ENCODE measurements at regions not wholly inside any gene's neighbourhood (a gene's known extent, or its start where the extent isn't known, plus 50 kb on each side); places are given as distances from the start of the nearest gene placed in this dataset.

DNA sequence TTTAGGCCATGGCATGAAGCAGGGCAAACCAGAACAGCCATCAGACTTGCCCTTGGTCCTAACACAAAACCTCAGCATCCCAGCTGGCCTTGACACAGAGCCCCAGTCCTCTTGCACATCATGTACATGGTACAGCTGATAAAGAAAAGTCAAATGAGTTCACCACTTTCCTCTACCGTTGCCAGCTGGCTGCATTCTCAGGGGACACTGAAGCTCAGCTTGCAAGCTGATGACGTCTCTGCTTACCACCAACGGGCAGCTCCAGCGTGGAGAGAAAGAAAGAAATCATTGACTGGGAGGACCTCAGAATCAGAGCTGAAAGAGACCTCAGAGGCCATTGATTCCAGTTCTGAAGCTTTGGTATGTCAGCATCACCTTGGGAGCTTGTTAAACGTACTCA, 80.7 kb upstream of the CES5A start:
- TF ChIP-seq CTCF (IDR thresholded peaks at IDR 0.05; ENCODE audit: low read depth, low read length) = no peak
- DNase-seq (ENCODE audit: extremely low read depth, low read depth) = no peak

DNA sequence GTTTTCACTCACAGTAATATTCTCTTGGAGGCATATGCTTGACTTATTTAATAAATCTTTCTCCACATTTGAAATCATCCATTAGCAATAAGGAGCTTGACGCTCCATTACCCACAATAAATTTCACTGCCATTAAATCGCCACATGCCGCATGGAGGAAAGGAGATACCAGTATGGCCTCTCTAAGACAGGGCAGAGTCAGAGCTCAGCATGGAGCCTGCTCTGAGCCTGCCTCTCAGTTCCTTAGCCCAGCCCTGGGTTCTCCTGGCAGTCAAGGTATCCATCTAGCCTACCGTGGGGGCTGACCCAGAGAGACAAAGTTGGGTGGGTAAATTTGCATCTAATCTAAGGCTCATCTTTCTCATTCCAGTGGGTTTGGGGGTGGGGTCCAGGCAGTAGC, 80.3 kb upstream of the CES5A start:
- TF ChIP-seq CTCF (IDR thresholded peaks at IDR 0.05; ENCODE audit: low read depth, low read length) = no peak
- no peak for DNase-seq (ENCODE audit: extremely low read depth, low read depth)

GRCh38 chr16:55954906-55955305, 79.7 kb upstream of the CES5A start:
- no peak for TF ChIP-seq CTCF (IDR thresholded peaks at IDR 0.05; ENCODE audit: low read depth, low read length)
- DNase-seq (ENCODE audit: extremely low read depth, low read depth) = no peak

- TF ChIP-seq CTCF (IDR thresholded peaks at IDR 0.05; ENCODE audit: low read depth, low read length) = no peak
- no peak for DNase-seq (ENCODE audit: extremely low read depth, low read depth)
Measured at GRCh38 chr16:55949518-55949917, 74.3 kb upstream of the CES5A start.

- DNase-seq (ENCODE audit: extremely low read depth, low read depth) = no peak
- no peak for TF ChIP-seq CTCF (IDR thresholded peaks at IDR 0.05; ENCODE audit: low read depth, low read length)
Measured at GRCh38 chr16:55948230-55948629, 73.1 kb upstream of the CES5A start.

GRCh38 chr16:55947366-55947765, 72.2 kb upstream of the CES5A start:
- no peak for TF ChIP-seq CTCF (IDR thresholded peaks at IDR 0.05; ENCODE audit: low read depth, low read length)
- no peak for DNase-seq (ENCODE audit: extremely low read depth, low read depth)

DNA sequence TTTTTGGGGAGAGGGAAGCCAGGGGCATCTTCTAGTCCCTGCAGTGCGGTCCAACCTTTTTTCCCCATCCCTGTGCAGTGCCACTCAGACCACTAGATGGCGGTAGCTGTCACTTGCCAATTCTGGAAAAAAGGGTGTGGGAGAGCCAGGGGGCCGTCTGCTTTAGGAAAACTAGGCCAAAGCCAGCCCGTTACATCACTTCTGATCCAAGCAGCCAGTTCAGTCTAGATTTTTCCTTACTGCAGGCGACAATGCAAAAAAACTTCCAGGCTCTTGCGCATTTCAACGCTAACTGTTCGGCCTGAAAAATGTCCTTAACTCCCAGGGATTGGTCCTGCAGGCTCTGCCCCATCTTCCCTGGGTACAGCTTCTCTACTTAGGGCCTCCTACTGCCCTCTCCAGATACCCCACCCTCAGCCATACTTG, 69.2 kb upstream of the CES5A start:
- peak; percentile 99 for TF ChIP-seq CTCF (IDR thresholded peaks at IDR 0.05; ENCODE audit: low read depth, low read length)
- peak; percentile 37 for DNase-seq (ENCODE audit: extremely low read depth, low read depth)

Measured in AG09319 (cell line).